ENCODE measurements at regions not wholly inside any gene's neighbourhood (a gene's known extent, or its start where the extent isn't known, plus 50 kb on each side); places are given as distances from the start of the nearest gene placed in this dataset.

DNA sequence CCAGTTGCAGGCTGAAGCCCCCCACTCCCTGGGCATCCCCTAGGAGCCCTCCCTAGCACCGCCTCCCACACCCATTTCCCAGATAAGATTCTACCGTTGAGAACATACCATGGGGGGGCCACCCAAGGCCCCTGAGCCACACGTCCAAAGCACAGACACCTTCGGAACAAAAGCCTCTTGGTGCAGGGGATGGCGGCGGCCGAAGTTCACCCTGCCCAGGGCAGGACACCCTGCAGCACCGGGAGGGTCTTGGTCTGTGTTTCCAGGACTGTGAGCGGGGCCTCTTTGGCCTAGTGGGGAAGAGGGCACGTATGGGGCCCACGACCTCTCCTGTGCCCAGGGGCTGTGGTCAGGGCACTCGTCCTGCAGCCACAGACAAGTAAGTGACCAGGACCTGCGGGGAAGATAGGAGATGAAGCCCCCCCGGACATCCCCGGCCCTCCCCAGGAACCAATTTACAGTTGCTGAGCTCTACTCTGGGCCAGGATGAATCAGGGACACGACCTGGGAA is 154.3 kb upstream of the C14orf180 start:
- DNase-seq (ENCODE audit: low read depth) = no peak

DNA sequence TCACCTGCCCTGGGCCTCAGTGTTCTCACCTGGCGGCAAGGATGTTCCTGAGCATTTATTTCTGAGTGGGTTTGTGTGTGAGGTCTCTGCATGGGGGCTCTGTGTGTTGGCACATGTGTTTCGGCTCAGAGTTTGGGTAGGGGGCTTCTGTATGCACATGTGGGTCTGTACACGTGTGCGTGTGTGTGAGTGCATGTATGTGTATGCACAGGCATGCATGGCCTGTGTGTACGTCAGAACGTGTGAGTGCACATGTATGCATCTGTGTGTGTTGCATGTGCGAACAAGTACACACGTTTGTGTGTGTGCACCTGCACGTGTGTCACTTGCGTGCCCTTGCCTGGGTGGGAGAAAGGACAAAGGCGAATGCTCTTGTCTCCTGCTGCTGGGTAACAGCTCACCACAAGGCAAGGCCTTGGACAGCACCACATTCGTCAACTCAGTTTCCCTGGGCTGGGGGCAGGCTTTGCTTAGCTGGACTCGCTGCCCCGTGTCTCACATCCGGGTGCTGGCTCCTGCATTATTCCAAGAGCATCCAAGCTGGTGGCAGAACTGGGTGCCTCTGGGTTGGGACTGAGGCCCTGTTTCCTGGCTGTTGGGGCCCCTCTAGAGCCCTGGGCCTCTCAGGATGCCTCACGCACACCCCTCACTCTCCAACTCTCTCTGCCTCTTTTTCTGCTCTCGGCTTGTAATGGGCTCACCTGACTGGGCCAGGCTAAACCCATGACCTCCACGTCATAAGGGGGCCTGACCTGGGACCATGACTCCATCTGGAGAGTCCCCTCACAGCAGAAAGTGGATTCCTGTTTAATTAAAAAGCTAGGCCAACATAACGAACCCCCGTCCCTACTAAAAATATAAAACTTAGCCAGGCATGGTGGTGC is 153.6 kb upstream of the C14orf180 start:
- no peak for DNase-seq (ENCODE audit: low read depth)

DNA sequence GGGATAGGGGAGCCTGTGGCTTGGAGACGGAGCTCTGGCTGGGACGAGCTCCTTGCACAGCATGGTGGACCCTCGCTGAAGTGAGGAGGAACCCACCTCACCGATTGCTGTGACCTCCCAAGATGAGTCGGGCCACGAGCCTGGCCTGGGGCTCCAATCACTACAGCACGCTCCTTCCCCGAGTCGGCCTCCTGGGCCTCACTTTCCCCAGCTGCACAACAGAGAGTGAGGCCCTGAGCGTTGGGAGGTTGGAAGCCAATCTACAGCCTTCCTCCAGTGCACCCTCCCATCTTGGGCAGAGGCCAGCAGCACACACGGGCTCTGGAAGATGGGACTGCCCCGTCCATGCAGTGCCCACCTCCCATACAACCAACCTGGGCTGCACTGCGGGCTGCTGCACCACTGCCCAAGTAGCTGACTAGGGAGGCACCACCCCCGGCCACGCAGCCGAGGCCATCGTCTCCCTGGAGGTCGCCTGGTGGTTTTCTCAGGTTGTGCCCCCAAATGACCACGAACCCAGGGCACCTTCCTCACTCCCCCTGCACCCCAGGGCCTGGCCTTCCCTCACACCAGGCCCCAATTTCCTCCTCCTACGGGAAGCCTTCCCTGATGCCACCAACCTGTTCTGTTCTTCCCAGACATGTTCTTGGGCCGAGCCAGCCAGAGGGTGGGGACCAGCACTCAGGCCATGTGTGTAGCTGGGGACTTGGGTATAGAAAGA is 152.3 kb upstream of the C14orf180 start:
- DNase-seq (ENCODE audit: low read depth) = no peak

DNA sequence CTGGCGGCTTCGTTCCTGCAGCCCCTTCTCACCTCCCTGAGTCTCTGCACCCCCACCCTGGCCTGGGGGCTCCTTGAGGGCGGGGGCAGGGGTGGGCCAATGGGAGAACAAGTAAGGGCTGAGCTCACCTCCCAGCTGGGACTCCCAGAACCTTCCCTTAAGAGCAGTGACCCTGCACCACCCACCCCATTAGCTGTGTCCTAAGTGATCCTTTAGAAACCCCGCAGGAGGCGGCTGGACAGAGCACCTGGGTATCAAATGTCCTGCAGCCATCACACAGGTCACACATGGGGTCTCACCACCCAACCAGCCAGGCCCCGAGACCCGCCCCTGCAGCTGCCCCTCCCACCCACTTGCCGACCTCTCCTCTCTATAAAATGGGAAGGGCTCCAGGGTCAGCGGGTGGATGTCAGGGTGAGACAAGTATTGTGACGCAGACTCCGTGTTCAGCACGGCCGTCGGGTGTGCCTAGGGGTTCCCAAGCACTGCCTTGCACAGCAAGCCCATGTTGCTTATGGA is 151.2 kb upstream of the C14orf180 start:
- DNase-seq (ENCODE audit: low read depth) = no peak

DNA sequence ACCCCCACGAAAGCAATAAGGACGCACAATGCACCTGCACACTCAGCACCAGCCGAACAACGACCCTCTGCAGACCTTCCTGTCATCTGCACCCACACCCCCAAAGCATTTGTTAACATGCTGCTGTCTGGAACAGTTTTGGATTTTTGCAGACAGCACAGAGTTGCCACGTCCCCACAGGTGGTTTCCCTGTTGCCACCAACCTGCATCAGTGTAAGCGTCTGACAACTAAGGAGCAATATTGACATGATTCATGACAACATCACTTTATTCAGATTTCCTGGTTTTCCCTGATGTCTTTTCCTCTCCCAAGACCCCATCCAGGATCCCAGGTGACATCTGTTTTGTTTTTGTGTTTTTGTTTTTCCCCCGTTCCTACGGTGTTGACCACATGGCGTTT is 150.7 kb upstream of the C14orf180 start:
- DNase-seq (ENCODE audit: low read depth) = no peak

DNA sequence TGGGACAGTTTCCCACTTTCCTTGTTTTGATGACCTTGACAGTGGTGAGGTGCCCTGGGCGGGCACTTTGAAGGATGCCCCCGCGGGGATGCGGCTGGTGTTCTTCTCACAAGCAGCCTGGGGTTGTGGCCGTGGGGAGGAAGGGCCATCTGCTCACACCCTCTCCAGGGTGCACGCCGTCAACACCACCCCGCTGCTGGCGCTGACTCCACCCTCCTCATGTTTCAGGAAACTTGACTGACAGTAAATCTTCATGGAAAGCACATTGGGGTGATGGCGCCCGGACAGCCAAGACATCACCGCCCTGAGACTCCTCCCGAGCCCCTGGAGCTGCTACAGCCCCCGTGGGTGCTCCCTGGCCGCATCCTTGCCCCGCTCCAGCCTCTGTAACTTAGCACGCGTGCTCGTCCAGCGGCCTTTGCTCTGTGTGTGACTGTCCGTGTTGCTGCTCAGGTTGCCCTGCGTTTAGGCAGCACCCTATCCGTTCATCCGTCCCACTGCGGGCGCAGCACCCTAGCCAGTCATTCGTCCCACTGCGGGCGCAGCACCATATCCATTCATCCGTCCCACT is 150.2 kb upstream of the C14orf180 start:
- DNase-seq (ENCODE audit: low read depth) = no peak

DNA sequence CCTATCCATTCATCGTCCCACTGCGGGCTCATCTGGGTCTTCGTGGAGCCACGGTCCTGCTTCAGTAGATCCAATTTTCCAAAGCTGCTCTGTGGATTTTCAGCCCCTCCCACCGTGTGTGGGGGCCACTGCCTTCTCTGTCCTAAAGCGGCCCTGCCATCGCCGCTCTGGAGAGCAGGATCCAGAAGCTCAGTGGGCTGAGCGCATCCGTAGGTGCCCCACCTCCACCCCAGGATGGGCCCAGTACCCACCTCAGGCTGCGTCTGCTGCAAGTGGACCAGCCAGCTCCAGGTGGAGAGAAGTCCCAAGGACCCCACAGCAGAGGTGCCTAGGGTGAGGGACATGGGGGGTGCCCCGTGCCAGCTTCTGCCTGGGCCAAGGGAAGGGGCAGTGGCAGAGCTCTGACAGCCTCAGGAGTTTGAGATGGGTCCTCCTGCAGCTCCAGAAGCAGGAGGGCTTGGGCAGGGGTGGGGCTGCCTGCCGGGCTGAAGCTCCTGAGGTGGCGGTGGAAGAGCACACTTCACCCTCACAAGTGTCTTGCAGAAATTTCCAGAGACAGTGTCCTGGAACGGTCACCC is 148.1 kb upstream of the C14orf180 start:
- no peak for DNase-seq (ENCODE audit: low read depth)

DNA sequence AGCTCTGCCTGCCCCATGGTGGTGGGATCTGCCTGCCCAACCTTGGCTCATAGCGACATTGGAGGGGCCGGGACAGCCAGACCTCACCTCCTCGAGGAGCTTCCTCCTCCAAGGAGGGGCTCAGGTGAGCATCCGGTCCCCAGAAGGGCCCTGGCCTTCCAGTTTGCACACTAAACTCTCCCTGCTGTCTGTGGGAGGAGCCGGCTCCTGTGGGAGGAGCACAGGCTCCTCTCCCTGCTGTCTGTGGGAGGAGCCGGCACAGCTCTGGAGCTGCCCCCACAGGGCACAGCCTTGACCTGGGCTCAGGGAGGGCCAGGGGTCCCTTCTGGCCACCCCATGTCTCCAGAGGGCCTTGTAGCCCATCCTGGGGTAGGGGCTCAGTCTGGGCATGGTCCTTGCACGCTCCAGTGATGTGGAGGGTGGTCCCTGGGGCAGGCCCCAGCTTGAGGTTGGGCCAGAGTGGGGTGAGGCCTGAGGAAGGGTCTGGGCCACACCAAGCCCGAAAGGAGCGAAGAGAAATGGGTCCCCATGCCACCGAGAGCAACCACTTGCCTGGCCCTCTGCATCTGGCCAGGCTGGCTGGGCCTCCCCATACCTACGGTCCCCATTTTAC is 147.5 kb upstream of the C14orf180 start:
- no peak for DNase-seq (ENCODE audit: low read depth)

DNA sequence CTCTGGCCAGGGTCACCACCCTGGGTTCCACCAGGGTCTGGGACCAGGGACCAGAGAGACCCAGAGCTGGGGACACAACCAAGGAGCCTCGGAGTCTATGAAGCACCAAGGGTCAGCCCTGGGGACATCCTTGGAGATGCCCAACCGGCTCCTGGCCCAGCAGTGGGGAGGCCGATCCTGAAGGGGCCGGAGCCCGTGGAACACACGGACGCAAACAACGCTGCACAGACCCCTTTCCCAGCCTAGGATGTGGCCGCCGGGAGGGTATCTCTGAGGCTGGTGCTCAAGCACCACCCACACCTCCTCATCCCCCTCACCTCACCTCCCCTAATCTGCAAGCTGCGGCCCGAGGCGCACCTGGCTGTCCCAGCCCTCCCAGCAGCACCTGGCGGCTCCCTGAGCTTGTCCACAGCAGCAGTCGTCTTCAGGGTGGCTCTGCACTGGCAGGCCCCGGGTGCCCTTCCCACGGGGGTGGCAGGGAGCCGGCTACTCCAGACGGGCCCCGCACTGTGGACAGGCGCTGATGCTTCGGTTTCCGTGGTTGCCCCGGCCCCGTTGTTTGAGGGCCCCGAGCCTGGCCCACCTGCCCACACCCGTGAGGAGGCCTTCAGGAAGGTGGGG is 146.8 kb upstream of the C14orf180 start:
- no peak for DNase-seq (ENCODE audit: low read depth)

DNA sequence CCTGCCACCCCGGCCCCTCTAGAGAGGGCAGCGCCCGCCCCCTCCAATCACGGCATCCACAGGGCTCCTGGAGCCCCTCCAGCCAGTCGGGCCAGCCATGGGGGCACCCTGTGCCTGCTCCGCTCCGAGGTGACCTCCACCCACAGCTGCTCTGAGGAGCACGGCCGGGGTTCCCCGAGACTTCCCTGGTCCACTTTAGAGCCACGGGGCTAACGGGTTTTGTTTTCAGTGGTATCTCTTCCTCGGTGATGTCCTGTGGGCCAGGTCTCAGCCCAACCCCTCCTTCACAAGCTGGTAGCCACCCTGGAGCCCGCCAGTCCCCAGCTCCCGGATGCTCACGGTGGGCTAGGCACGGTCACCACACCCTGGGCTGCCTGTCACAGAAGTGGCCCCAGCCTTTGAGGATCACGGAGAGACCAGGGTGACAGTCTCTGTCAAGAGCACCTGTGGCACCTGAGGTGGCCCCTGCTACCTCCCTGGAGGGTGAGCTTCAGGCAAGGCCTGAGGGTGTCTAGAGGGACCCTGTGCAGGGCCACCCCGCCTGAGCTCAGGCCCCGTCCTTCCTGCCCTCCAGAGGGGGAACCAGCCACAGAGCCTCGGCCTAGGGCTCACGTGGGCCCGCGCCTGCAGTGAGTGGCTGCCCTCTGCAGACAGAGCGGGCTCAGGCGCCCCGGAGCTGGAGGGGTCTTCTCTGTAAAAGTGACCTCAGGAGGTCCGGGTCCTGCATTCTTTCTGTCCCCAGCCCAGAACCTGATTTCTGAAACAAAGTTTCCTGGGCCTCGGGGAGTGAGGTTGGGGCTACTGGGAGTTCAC is 146.0 kb upstream of the C14orf180 start:
- no peak for DNase-seq (ENCODE audit: low read depth)

DNA sequence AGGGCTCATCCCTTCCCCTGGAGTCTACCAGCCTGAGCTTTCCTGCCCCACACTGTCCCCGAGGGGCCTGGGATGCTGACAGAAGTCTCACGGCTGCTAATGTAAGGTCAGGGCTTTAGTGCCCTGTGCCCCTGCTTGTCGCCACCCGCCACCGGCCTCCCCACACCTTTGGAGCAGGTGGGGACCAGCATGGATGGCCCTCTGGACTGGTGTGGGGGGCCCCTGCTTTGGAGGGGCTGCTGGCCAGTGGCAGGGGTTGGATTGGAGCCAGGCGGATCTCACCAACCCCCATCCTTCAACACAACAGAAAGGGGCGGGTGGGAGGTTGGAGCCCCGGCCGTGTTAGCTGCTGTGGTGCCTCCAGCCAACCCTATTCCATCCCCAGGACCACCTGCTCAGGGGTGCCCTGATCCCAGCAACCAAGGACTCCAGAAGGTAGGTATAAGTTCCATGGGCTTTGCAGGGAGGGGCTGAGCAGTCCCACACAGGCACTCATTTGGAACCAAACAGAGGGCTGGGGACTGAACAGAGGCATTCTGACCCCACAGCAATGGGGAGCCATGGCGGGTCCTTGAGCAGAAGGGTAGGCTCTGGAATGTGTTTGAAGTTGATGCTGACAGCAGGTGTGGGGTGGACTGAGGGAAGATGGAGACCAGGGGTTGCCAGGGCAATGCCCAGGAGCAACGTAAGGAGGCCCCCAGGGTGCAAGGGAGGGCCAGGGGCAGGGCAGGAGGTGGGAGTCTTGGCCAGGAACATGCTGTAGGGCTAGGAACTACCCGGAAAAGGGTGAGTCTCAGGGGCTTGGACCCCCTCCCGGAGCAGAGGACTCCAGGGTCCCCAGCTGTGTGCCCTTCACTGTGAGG is 145.1 kb upstream of the C14orf180 start:
- no peak for DNase-seq (ENCODE audit: low read depth)

DNA sequence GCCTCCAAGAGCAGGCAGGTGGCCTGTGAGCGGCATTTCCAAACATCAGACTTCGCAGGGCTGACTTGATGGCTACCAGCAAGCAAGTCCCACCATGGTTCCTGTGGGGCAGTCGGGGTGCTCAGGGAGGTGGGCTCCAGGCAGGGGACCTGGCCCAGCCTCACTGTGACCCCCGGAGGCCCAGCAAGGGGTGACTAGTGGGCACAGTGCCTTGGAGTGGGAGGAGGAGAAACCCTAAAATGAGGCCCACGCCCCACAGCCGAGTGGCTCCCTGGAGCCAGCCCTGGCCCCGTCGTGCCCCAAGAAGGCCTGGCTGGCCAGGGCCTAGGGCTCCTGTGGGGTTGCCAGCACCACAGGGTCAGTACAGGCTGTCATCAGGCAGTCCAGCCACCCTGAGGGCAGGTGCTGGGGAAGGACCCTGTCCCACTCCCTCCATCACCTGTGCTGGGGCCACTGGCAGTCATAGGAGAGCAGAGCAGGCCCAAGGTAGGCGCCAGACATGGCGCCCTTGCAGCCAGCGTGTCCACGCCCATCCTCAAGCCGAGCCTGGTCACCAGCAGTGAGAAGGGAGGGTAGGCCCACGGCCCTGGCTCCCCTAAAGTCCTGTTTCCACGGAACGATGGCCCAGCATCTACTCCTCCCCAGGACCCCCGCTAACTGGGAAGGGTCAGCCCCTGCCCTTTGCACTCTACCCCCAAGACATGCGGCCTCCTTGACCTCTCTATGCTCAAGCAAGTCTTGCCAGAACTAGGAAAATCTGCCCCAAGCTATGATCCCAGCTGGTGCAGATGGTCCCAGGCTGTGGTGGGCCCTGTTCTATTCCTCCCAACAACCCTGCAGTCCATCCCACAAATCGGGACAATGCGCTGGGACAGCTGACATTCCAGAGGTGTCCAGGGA is 144.2 kb upstream of the C14orf180 start:
- no peak for DNase-seq (ENCODE audit: low read depth)

DNA sequence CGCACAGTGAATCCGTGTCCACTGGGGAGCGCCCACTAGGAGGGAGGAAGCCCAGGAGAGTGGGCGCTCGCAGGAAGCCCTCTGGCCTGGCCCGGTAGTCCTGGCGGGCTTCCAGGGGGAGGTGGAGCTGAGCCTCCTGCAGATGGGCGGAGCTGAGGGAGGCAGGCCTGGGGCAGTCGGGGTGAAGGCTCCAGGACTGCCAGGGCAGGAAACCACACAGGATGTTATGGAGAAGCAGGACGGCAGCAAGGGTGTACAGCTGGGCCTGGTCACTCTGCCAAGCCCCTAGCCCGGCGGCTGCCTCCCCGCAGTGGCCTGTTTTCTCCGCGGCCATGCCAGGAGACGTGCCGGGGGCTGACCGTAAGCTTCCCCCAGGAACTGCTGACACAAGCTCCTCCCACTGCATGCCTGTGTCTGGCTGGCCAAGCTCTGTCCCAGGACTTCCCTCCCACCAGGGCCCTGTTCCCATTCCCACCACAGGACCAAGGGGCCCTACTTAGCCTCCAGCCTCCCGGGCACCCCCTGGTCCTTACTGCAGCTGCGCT is 143.4 kb upstream of the C14orf180 start:
- no peak for DNase-seq (ENCODE audit: low read depth)

DNA sequence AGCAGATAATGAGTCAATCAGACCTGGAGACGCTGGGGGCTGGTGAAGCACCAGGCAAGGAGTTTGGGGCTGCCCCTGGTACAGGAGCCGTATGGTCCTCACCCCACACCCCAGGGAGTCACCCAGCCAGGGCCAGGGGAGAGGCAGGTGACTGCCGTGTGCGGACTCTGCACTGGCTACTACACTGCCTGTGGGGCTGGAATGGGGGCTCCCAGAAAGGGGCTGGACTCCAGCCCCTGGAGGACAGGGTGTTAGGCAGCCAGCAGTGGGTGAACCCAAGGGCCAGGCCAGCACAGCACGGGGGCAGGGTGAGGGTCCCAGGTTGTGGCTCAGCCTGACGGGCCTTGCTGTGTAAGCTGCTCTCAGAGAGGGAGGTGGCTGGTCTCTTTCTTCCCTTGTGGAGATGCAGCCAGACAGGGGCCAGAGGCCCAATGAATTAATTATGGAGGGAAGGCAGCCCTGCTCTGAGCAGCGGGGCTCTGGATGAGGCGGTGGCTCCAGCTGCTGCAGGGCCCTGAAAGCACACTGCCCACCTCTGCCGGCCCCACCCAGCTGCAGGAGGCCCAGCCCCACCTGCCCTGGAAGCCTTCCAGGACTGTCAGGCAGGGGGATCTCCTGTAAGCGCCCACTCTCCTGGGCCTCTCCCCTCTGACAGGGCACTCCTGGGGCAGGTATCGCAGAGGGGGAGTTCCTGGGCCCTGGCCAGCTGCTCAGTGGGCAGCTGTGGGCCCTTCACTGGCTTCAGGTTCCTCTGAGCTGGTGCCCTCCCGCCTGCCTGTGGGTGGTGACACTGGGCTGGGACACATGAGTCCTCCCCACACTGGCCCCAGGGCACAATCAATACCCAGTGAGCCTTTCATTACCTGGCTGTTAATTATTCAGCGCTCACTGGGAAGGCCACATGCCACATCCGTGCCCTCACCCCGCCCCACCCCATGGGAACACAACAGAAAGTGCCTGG is 142.5 kb upstream of the C14orf180 start:
- no peak for DNase-seq (ENCODE audit: low read depth)

DNA sequence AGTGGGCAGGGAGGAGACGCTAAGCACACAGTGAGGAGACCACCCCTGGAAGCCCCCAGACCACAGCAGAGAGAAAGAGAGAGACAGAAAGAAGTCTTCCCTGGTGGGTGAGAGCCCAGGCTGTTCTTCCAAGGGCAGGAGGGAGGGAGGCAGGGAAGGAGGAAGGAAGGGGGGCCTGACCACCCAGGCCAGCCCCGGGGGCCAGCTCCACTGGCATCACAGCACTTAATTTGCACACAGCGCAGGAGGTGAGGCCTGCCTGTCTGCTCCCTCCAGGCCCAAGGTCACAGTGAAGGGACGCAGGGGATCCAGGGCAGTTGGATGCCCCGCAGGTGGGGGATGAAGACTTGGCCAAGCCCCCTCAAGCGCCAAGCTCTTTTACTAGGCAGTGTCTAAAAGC is 141.9 kb upstream of the C14orf180 start:
- DNase-seq (ENCODE audit: low read depth) = no peak

DNA sequence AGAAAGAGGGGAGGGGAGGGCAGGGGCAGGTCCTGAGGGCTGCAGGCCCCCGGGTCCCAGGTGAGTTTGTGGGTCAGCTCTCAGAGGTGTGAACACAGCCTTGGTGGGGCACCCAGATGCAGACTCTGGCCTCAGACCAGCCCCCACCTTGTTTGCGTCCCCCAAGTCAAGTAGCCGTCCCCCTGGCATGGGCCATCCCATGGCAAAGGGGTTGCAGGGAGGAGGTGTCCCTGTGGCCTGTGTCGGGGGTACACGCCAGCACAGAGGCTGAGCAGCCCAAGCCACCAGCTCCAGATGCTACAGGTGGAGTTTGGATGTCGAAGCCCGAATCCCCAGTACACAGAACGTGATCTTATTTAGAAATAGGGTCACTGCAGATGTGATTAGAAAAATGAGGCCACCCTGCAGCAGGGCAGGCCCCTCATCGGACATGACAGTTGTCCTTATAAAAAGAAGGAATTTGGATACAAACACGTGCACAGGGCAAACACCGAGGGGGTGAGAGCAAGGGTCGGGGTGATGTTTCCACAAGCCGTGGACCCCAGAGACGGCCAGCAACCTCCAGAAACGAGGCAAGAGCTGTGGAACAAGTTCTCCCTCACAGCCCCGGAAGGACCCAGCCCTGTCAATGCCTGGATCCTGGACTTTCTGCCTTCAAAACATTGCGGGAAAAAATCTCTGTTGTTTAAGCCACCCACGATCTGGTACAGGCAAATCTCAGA is 141.2 kb upstream of the C14orf180 start:
- no peak for DNase-seq (ENCODE audit: low read depth)
